GM18867 (cell line): ENCODE measurements at regions not wholly inside any gene's neighbourhood (a gene's known extent, or its start where the extent isn't known, plus 50 kb on each side); places are given as distances from the start of the nearest gene placed in this dataset.
"Not testable (repeated sequence)": the region's sequence is repeated elsewhere in the genome, so short reads cannot be mapped to it uniquely, and the experiment has no call there.

Source experiments
- ATAC-seq: cut with Tn5 transposase; IDR thresholded peaks from one replicate; pipeline ENCODE4 v1.9.1; 2021; ENCODE audit warnings: mild to moderate bottlenecking, moderate library complexity; ENCODE audit not compliant: unreplicated experiment

GRCh38 chr11:127804747-127805400 lies 782.5 kb downstream of the ETS1 start:
- no peak for ATAC-seq

GRCh38 chr11:127803755-127804154 lies 783.6 kb downstream of the ETS1 start:
- no peak for ATAC-seq

- ATAC-seq: no peak
Measured at GRCh38 chr11:127800989-127801688, 786.2 kb downstream of the ETS1 start.

GRCh38 chr11:127795326-127795725 lies 792.0 kb downstream of the ETS1 start:
- ATAC-seq: no peak

GRCh38 chr11:127791844-127792243 lies 791.3 kb upstream of the KIRREL3 start:
- no peak for ATAC-seq

GRCh38 chr11:127790592-127790991 lies 790.0 kb upstream of the KIRREL3 start:
- ATAC-seq: no peak

- no peak for ATAC-seq
Measured at GRCh38 chr11:127789927-127790326, 789.4 kb upstream of the KIRREL3 start.

- ATAC-seq: not testable (repeated sequence)
Measured at GRCh38 chr11:127772938-127773337, 772.4 kb upstream of the KIRREL3 start.

GRCh38 chr11:127768931-127769330 lies 768.4 kb upstream of the KIRREL3 start:
- ATAC-seq: not testable (repeated sequence)

GRCh38 chr11:127766734-127767133 lies 766.2 kb upstream of the KIRREL3 start:
- ATAC-seq: no peak

- ATAC-seq: no peak
Measured at GRCh38 chr11:127738771-127739286, 738.3 kb upstream of the KIRREL3 start.

- no peak for ATAC-seq
Measured at GRCh38 chr11:127737499-127737898, 736.9 kb upstream of the KIRREL3 start.

- ATAC-seq: no peak
Measured at GRCh38 chr11:127733552-127733951, 733.0 kb upstream of the KIRREL3 start.

GRCh38 chr11:127726367-127726766 lies 725.8 kb upstream of the KIRREL3 start:
- ATAC-seq: no peak

GRCh38 chr11:127723714-127724113 lies 723.1 kb upstream of the KIRREL3 start:
- ATAC-seq: no peak

- no peak for ATAC-seq
Measured at GRCh38 chr11:127713226-127713625, 712.7 kb upstream of the KIRREL3 start.

GRCh38 chr11:127711748-127712147 lies 711.2 kb upstream of the KIRREL3 start:
- ATAC-seq: no peak

GRCh38 chr11:127710831-127711230 lies 710.3 kb upstream of the KIRREL3 start:
- no peak for ATAC-seq

GRCh38 chr11:127709960-127710359 lies 709.4 kb upstream of the KIRREL3 start:
- ATAC-seq: no peak

- no peak for ATAC-seq
Measured at GRCh38 chr11:127693686-127694085, 693.1 kb upstream of the KIRREL3 start.

- ATAC-seq: no peak
Measured at GRCh38 chr11:127683321-127683720, 682.8 kb upstream of the KIRREL3 start.

- no peak for ATAC-seq
Measured at GRCh38 chr11:127679816-127680545, 679.4 kb upstream of the KIRREL3 start.
